GM12878 (cell line): ENCODE measurements at regions not wholly inside any gene's neighbourhood (a gene's known extent, or its start where the extent isn't known, plus 50 kb on each side); places are given as distances from the start of the nearest gene placed in this dataset.

Source experiments
- ATAC-seq: fragments of 200-7000 bp; cut with Tn5 transposase; 3 replicates; pipeline ENCODE4 v1.9.1; 2020; ENCODE audit warnings: mild to moderate bottlenecking, moderate library complexity
- BruUV-seq: library from RNA; stranded (reverse); fragments of 400-500 nt; replicated peaks from 2 replicates; lab custom pipeline; 2021; lab: Mats Ljungman, UMichigan
- CTCF ChIA-PET: fragments of 300-600 bp; sonication (Branson Sonifier 250); formaldehyde crosslinking; extraction: SDS; loops from one replicate; lab custom pipeline; 2021; ENCODE audit warnings: inconsistent platforms; lab: Yijun Ruan, JAX
- POLR2A ChIA-PET: fragments of 350-600 bp; formaldehyde crosslinking; extraction: SDS; loops from one replicate; lab custom pipeline; 2021; ENCODE audit warnings: inconsistent platforms; lab: Charles Lee
- RAD21 ChIA-PET: fragments of 300-600 bp; sonication (Branson Sonifier 250); formaldehyde crosslinking; loops from one replicate; lab custom pipeline; 2023; ENCODE audit warnings: antibody characterized with exemption; ENCODE audit not compliant: unreplicated experiment; lab: Charles Lee
- SMC1A ChIA-PET: fragments of 300-600 bp; sonication (Branson Sonifier 250); formaldehyde crosslinking; loops from one replicate; lab custom pipeline; 2023; ENCODE audit not compliant: unreplicated experiment, uncharacterized antibody; lab: Charles Lee
- DNase-seq: peaks from one replicate; pipeline ENCODE4 v3.0.0-alpha.2; 2011; ENCODE audit warnings: low read depth, low spot score
- FAIRE-seq: peaks from 3 replicates; lab custom pipeline; 2011; peaks lifted over from hg19 to GRCh38; lab: Jason Lieb, UNC
- H2AFZ ChIP-seq: 2 replicates; pipeline ENCODE4 v1.6.0; 2011; ENCODE audit warnings: low read depth, low read length, control low read depth; ENCODE audit not compliant: control insufficient read depth
- H3K27ac ChIP-seq: 2 replicates; pipeline ENCODE4 v1.5.1; 2011; ENCODE audit warnings: control low read depth; ENCODE audit not compliant: control insufficient read depth, insufficient read depth
- H3K27me3 ChIP-seq, 2 experiments: replicated peaks in 1 of 2; 2 replicates each; pipeline versions ENCODE4 v1.6.0 to v1.6.1; 2011; ENCODE audit warnings: low read length in 1 of 2; ENCODE audit not compliant: control insufficient read depth in 2 of 2, insufficient read depth in 2 of 2
- H3K36me3 ChIP-seq, 2 experiments: 2 replicates each; pipeline ENCODE4 v1.5.1; 2011; ENCODE audit warnings: low read length in 1 of 2; ENCODE audit not compliant: control insufficient read depth in 2 of 2, insufficient read depth in 2 of 2
- H3K4me1 ChIP-seq: 2 replicates; pipeline ENCODE4 v1.6.1; 2011; ENCODE audit warnings: mild to moderate bottlenecking, low read length, moderate library complexity, mixed read lengths; ENCODE audit not compliant: control insufficient read depth, insufficient read depth
- H3K4me2 ChIP-seq: 2 replicates; pipeline ENCODE4 v1.6.0; 2011; ENCODE audit warnings: control low read depth; ENCODE audit not compliant: control insufficient read depth, insufficient read depth
- H3K4me3 ChIP-seq: fragments of 200-600 bp; sonication (generic); 2 replicates; pipeline ENCODE4 v1.5.1; 2016
- H3K79me2 ChIP-seq: 2 replicates; pipeline ENCODE4 v1.6.0; 2011; ENCODE audit warnings: low read length; ENCODE audit not compliant: control insufficient read depth, insufficient read depth
- H3K9ac ChIP-seq: 2 replicates; pipeline ENCODE4 v1.8.0; 2011; ENCODE audit warnings: low read length, control low read depth, mixed read lengths; ENCODE audit not compliant: control insufficient read depth, insufficient read depth
- H3K9me3 ChIP-seq: replicated peaks from 3 replicates; pipeline ENCODE4 v1.5.1; 2011; ENCODE audit warnings: mild to moderate bottlenecking, low read length; ENCODE audit not compliant: control insufficient read depth, insufficient read depth
- H4K20me1 ChIP-seq: 2 replicates; pipeline ENCODE4 v1.6.0; 2011; ENCODE audit not compliant: control insufficient read depth, insufficient read depth
- BMI1 ChIP-seq: fragments of 450-650 bp; IDR thresholded peaks from 2 replicates; pipeline ENCODE4 v1.6.1; 2016; ENCODE audit warnings: mild to moderate bottlenecking, moderate library complexity, borderline replicate concordance
- CBFB ChIP-seq: IDR thresholded peaks from 2 replicates; pipeline ENCODE4 v1.6.1; 2016; ENCODE audit warnings: antibody characterized with exemption, low read depth
- CREM ChIP-seq: IDR thresholded peaks from 2 replicates; pipeline ENCODE4 v1.6.1; 2014; ENCODE audit warnings: antibody characterized with exemption, low read depth
- EED ChIP-seq: sonication (generic); IDR thresholded peaks from 2 replicates; pipeline ENCODE4 v1.6.1; 2016; ENCODE audit warnings: antibody characterized with exemption, low read depth
- EGR1 ChIP-seq, 2 experiments: IDR thresholded peaks; 1 replicate in 1 of 2; 2 replicates in 1 of 2; pipeline ENCODE4 v1.6.1; 2011 to 2012; ENCODE audit warnings: low read depth in 2 of 2, low read length in 2 of 2, borderline replicate concordance in 1 of 2, mild to moderate bottlenecking in 1 of 2, moderate library complexity in 1 of 2
- EZH2 ChIP-seq: IDR thresholded peaks from 2 replicates; pipeline ENCODE4 v1.6.1; 2012; ENCODE audit warnings: low read depth, mild to moderate bottlenecking, control low read depth, inconsistent platforms, low read length, borderline replicate concordance; ENCODE audit not compliant: control insufficient read depth
- JUNB ChIP-seq: IDR thresholded peaks from 2 replicates; pipeline ENCODE4 v1.6.1; 2016; ENCODE audit warnings: antibody characterized with exemption, mild to moderate bottlenecking
- JUND ChIP-seq: IDR thresholded peaks from 2 replicates; pipeline ENCODE4 v1.6.1; 2012; ENCODE audit warnings: low read depth, mild to moderate bottlenecking, low read length, improper control_type of control experiment, moderate library complexity
- LARP7 ChIP-seq: fragments of 450-650 bp; IDR thresholded peaks from 2 replicates; pipeline ENCODE4 v1.6.1; 2017; ENCODE audit warnings: mild to moderate bottlenecking
- MEF2A ChIP-seq: IDR thresholded peaks from 2 replicates; pipeline ENCODE4 v1.6.1; 2011; ENCODE audit warnings: low read depth, mild to moderate bottlenecking, low read length, moderate library complexity; ENCODE audit not compliant: insufficient read depth
- MEF2B ChIP-seq: fragments of 450-650 bp; IDR thresholded peaks from 2 replicates; pipeline ENCODE4 v1.6.1; 2018; ENCODE audit warnings: mild to moderate bottlenecking, moderate library complexity; ENCODE audit not compliant: partially characterized antibody, poor library complexity, severe bottlenecking
- NFYA ChIP-seq: IDR thresholded peaks from 2 replicates; pipeline ENCODE4 v1.6.1; 2011; ENCODE audit warnings: low read depth, mild to moderate bottlenecking, low read length, improper control_type of control experiment, borderline replicate concordance
- POLR2A ChIP-seq: IDR thresholded peaks from 2 replicates; pipeline ENCODE4 v1.6.1; 2011; ENCODE audit warnings: low read depth, mild to moderate bottlenecking, low read length
- SMAD1 ChIP-seq: fragments of 450-650 bp; IDR thresholded peaks from 2 replicates; pipeline ENCODE4 v1.6.1; 2018; ENCODE audit warnings: mild to moderate bottlenecking, low read depth; ENCODE audit not compliant: partially characterized antibody
- SP1 ChIP-seq: IDR thresholded peaks from one replicate; pipeline ENCODE4 v1.6.1; 2011; ENCODE audit warnings: low read depth, low read length
- SUPT20H ChIP-seq: IDR thresholded peaks from 2 replicates; pipeline ENCODE4 v1.6.1; 2011; ENCODE audit warnings: low read depth, mild to moderate bottlenecking, low read length, moderate library complexity, borderline replicate concordance; ENCODE audit not compliant: control insufficient read depth
- TCF12 ChIP-seq: IDR thresholded peaks from 2 replicates; pipeline ENCODE4 v1.6.1; 2011; ENCODE audit warnings: low read depth, mild to moderate bottlenecking, low read length
- ZNF622 ChIP-seq: fragments of 450-650 bp; IDR thresholded peaks from 2 replicates; pipeline ENCODE4 v1.6.1; 2017; ENCODE audit warnings: mild to moderate bottlenecking, inconsistent platforms
- WGBS: methylation state at CpG from one replicate; pipeline ENCODE4 v1.1.6; 2016; ENCODE audit warnings: low lambda C conversion rate; ENCODE audit not compliant: insufficient replicate concordance, insufficient coverage; ENCODE audit errors: missing lambda C conversion rate; 5-methylcytosine and 5-hydroxymethylcytosine counted together
- in situ Hi-C: fragments of 300-500 bp; cut with MboI; formaldehyde crosslinking; loops from 9 replicates; pipeline ENCODE4 v1.14.3; 2018; ENCODE audit warnings: mixed read lengths
- intact Hi-C: fragments of 100-400 bp; cut with micrococcal nuclease; formaldehyde crosslinking; loops from one replicate; pipeline ENCODE4 v1.14.2; 2022; ENCODE audit not compliant: unreplicated experiment
- TF ChIP-seq, protein P1 (sequence below): IDR thresholded peaks from 2 replicates; pipeline ENCODE4 v1.6.1; 2012; ENCODE audit warnings: low read depth, low read length, improper control_type of control experiment

DNA sequence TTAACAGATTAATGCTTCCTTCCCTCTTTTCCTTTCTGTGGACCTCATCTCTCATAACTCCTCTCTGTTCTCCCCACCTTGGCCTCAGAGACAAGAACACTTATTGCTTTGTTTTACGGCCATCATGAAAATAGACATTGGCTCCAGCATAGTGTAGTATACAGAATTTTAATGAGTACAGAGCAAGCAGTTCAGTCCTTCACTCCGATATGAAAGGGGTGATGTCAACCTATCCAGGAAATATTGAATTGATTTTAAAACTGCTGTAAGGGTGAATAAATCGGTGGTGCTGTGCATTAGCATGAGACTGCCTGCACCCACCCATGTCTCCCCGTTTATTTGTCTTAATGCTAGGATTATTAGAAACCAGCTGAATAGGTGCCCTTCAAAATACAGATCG is 490.9 kb upstream of the TBL1XR1 start:
- Histone ChIP-seq H3K27ac (no peak overlapping the region), H3K4me2 (no peak overlapping the region), H3K9me3 (no peaks in the 10 kb centered on the region), H3K27me3 (peaks cover 0 to 2% of the 10 kb centered on the region in 2 experiments; a peak in 1 of 4 replicates), H3K36me3 (no peaks in the 10 kb centered on the region), H3K4me3 (no peak overlapping the region), H3K4me1 (no peaks in the 10 kb centered on the region), H3K79me2 (no peaks in the 10 kb centered on the region), H4K20me1 (no peaks in the 10 kb centered on the region), H2AFZ (no peak overlapping the region), H3K9ac (no peak overlapping the region)
- POLR2A ChIA-PET = no interaction called here
- intact Hi-C loops (no loop called here), in situ Hi-C loops (no loop called here)
- 43% methylated on average over 5 of the region's 5 CpGs for WGBS
- no peak for TF ChIP-seq CBFB
- TF ChIP-seq SMAD1 = no peak
- TF ChIP-seq LARP7 = no peak
- no peak for TF ChIP-seq SUPT20H
- no peak for TF ChIP-seq MEF2B
- TF ChIP-seq JUND = no peak
- no peak for TF ChIP-seq EED
- TF ChIP-seq POLR2A = no peak
- TF ChIP-seq MEF2A = no peak
- no peak for TF ChIP-seq NFYA
- no peak for TF ChIP-seq CREM
- TF ChIP-seq JUNB = no peak
- TF ChIP-seq, protein P1, sequence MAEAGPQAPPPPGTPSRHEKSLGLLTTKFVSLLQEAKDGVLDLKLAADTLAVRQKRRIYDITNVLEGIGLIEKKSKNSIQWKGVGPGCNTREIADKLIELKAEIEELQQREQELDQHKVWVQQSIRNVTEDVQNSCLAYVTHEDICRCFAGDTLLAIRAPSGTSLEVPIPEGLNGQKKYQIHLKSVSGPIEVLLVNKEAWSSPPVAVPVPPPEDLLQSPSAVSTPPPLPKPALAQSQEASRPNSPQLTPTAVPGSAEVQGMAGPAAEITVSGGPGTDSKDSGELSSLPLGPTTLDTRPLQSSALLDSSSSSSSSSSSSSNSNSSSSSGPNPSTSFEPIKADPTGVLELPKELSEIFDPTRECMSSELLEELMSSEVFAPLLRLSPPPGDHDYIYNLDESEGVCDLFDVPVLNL = no peak
- TF ChIP-seq ZNF622 = no peak
- TF ChIP-seq SP1 = no peak
- TF ChIP-seq BMI1 = no peak
- no peak for TF ChIP-seq EGR1 (IDR thresholded peaks at IDR 0.05; ENCODE audit: borderline replicate concordance in 1 of 2, low read depth in 2 of 2, low read length in 2 of 2)
- TF ChIP-seq TCF12 = no peak
- no peak for TF ChIP-seq EZH2
- FAIRE-seq (no peak), DNase-seq (no peak), ATAC-seq (no peak)
- SMC1A ChIA-PET = no interaction called here
- CTCF ChIA-PET = no interaction called here
- BruUV-seq = no TSS peak
- RAD21 ChIA-PET = no interaction called here
